ENCODE measurements at regions not wholly inside any gene's neighbourhood (a gene's known extent, or its start where the extent isn't known, plus 50 kb on each side); places are given as distances from the start of the nearest gene placed in this dataset.
"Not testable (repeated sequence)": the region's sequence is repeated elsewhere in the genome, so short reads cannot be mapped to it uniquely, and the experiment has no call there.

GRCh38 chr19:14265290-14266036 is 59.5 kb upstream of the ADGRL1 start:
- Histone ChIP-seq H3K9ac (ENCODE audit: low read depth in 1 of 2, low read length in 2 of 2) (no peak overlapping the region), H3K4me3 (ENCODE audit: low read depth in 1 of 3, low read length in 3 of 3) (no peak overlapping the region), H3K9me3 (ENCODE audit: control insufficient read depth in 4 of 4, low read length in 3 of 4) (no peaks in the 10 kb centered on the region), H3K36me3 (ENCODE audit: control insufficient read depth in 4 of 4, insufficient read depth in 3 of 4, low read depth in 1 of 4, low read length in 3 of 4) (no peaks in the 10 kb centered on the region), H3K27ac (ENCODE audit: low read depth in 1 of 2, low read length in 2 of 2) (no peak overlapping the region), H3K27me3 (ENCODE audit: control insufficient read depth in 4 of 4, insufficient read depth in 4 of 4, low read length in 3 of 4) (peaks cover 0 to 3% (median 1%) of the 10 kb centered on the region in 4 donors), H3K4me1 (ENCODE audit: control insufficient read depth in 4 of 4, insufficient read depth in 4 of 4, low read length in 3 of 4) (no peaks in the 10 kb centered on the region)
- TF ChIP-seq HNF4A (conservative IDR thresholded peaks at IDR 0.05) (no peak), GABPA (IDR thresholded peaks at IDR 0.05 in 1 of 2, conservative IDR thresholded peaks at IDR 0.05 in 1 of 2) (no peak), FOXA2 (IDR thresholded peaks at IDR 0.05) (no peak), YY1 (IDR thresholded peaks at IDR 0.05) (no peak), TAF1 (conservative IDR thresholded peaks at IDR 0.05) (no peak), HNF4G (IDR thresholded peaks at IDR 0.05) (no peak), RAD21 (IDR thresholded peaks at IDR 0.05) (no peak), NR2F2 (IDR thresholded peaks at IDR 0.05) (no peak), FOXA1 (IDR thresholded peaks at IDR 0.05) (no peak), SP1 (IDR thresholded peaks at IDR 0.05) (no peak)
- TF ChIP-seq, protein P1, sequence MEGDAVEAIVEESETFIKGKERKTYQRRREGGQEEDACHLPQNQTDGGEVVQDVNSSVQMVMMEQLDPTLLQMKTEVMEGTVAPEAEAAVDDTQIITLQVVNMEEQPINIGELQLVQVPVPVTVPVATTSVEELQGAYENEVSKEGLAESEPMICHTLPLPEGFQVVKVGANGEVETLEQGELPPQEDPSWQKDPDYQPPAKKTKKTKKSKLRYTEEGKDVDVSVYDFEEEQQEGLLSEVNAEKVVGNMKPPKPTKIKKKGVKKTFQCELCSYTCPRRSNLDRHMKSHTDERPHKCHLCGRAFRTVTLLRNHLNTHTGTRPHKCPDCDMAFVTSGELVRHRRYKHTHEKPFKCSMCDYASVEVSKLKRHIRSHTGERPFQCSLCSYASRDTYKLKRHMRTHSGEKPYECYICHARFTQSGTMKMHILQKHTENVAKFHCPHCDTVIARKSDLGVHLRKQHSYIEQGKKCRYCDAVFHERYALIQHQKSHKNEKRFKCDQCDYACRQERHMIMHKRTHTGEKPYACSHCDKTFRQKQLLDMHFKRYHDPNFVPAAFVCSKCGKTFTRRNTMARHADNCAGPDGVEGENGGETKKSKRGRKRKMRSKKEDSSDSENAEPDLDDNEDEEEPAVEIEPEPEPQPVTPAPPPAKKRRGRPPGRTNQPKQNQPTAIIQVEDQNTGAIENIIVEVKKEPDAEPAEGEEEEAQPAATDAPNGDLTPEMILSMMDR (IDR thresholded peaks at IDR 0.05; ENCODE audit: low read depth, low read length, missing input control), result no peak
- TF ChIP-seq, protein P2, sequence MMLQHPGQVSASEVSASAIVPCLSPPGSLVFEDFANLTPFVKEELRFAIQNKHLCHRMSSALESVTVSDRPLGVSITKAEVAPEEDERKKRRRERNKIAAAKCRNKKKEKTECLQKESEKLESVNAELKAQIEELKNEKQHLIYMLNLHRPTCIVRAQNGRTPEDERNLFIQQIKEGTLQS (IDR thresholded peaks at IDR 0.05), result no peak
- WGBS, result 12% methylated on average over 37 of the region's 37 CpGs
- no peak for DNase-seq (ENCODE audit: low spot score)

- H3K9ac ChIP-seq (ENCODE audit: low read depth in 1 of 2, low read length in 2 of 2); H3K9me3 ChIP-seq (ENCODE audit: control insufficient read depth in 4 of 4, low read length in 3 of 4); H3K27ac ChIP-seq (ENCODE audit: low read depth in 1 of 2, low read length in 2 of 2); H3K4me1 ChIP-seq (ENCODE audit: control insufficient read depth in 4 of 4, insufficient read depth in 4 of 4, low read length in 3 of 4); H3K36me3 ChIP-seq (ENCODE audit: control insufficient read depth in 4 of 4, insufficient read depth in 3 of 4, low read depth in 1 of 4, low read length in 3 of 4); H3K27me3 ChIP-seq (ENCODE audit: control insufficient read depth in 4 of 4, insufficient read depth in 4 of 4, low read length in 3 of 4); H3K4me3 ChIP-seq (ENCODE audit: low read depth in 1 of 3, low read length in 3 of 3); DNase-seq (ENCODE audit: low spot score): not testable (repeated sequence)
- WGBS, result 83% methylated on average over 7 of the region's 7 CpGs
Observed at GRCh38 chr19:14255902-14256649, 50.1 kb upstream of the ADGRL1 start.

Measured in liver (tissue), 8 donors.